GM23248 (cell line): ENCODE measurements at regions not wholly inside any gene's neighbourhood (a gene's known extent, or its start where the extent isn't known, plus 50 kb on each side); places are given as distances from the start of the nearest gene placed in this dataset.
"Not testable (repeated sequence)": the region's sequence is repeated elsewhere in the genome, so short reads cannot be mapped to it uniquely, and the experiment has no call there.

Experiments
- DNase-seq: peaks from one replicate; pipeline ENCODE4 v3.0.0-alpha.2; 2015
- H2AFZ ChIP-seq: fragments of 200-600 bp; sonication (generic); 2 replicates; pipeline ENCODE4 v1.6.1; 2016; ENCODE audit warnings: antibody characterized with exemption
- H3F3A ChIP-seq: fragments of 200-600 bp; sonication (generic); 2 replicates; pipeline ENCODE4 v1.6.1; 2016; ENCODE audit warnings: mild to moderate bottlenecking, antibody characterized with exemption, mixed run types; ENCODE audit not compliant: insufficient read depth
- H3K27ac ChIP-seq: fragments of 200-600 bp; sonication (generic); 2 replicates; pipeline ENCODE4 v1.5.1; 2016; ENCODE audit warnings: mild to moderate bottlenecking
- H3K27me3 ChIP-seq: fragments of 200-600 bp; sonication (generic); replicated peaks from 2 replicates; pipeline ENCODE4 v1.6.1; 2016; ENCODE audit warnings: mild to moderate bottlenecking; ENCODE audit not compliant: insufficient read depth
- H3K36me3 ChIP-seq: fragments of 200-600 bp; sonication (generic); 2 replicates; pipeline ENCODE4 v1.6.1; 2016; ENCODE audit warnings: low read depth, mild to moderate bottlenecking
- H3K4me1 ChIP-seq: fragments of 200-600 bp; sonication (generic); 2 replicates; pipeline ENCODE4 v1.6.1; 2016; ENCODE audit warnings: mild to moderate bottlenecking; ENCODE audit not compliant: insufficient read depth
- H3K4me2 ChIP-seq: fragments of 200-600 bp; sonication (generic); one replicate; pipeline ENCODE4 v1.6.1; 2016; ENCODE audit warnings: mild to moderate bottlenecking; ENCODE audit not compliant: unreplicated experiment
- H3K4me3 ChIP-seq: fragments of 200-600 bp; sonication (generic); 2 replicates; pipeline ENCODE4 v1.5.1; 2016; ENCODE audit warnings: mild to moderate bottlenecking
- H3K79me2 ChIP-seq: fragments of 200-600 bp; sonication (generic); 2 replicates; pipeline ENCODE4 v1.6.1; 2016; ENCODE audit warnings: mild to moderate bottlenecking; ENCODE audit not compliant: insufficient read depth
- H3K9ac ChIP-seq: fragments of 200-600 bp; sonication (generic); 2 replicates; pipeline ENCODE4 v1.6.1; 2016; ENCODE audit warnings: mild to moderate bottlenecking
- H3K9me2 ChIP-seq: fragments of 200-600 bp; sonication (generic); 2 replicates; pipeline ENCODE4 v1.6.1; 2016; ENCODE audit warnings: mixed run types, mild to moderate bottlenecking, moderate library complexity; ENCODE audit not compliant: insufficient read depth
- H3K9me3 ChIP-seq: fragments of 200-600 bp; sonication (generic); one replicate; pipeline ENCODE4 v1.6.1; 2017; ENCODE audit warnings: low read depth
- H4K20me1 ChIP-seq: fragments of 200-600 bp; sonication (generic); 2 replicates; pipeline ENCODE4 v1.6.0; 2016; ENCODE audit not compliant: insufficient read depth
- EZH2 ChIP-seq: fragments of 200-600 bp; sonication (generic); IDR thresholded peaks from 2 replicates; pipeline ENCODE4 v1.6.1; 2018; ENCODE audit warnings: antibody characterized with exemption, mild to moderate bottlenecking; ENCODE audit not compliant: insufficient read depth, poor library complexity, severe bottlenecking
- EZH2phosphoT487 ChIP-seq: fragments of 200-600 bp; sonication (generic); IDR thresholded peaks from 2 replicates; pipeline ENCODE4 v1.6.1; 2018; ENCODE audit warnings: antibody characterized with exemption, moderate library complexity, mild to moderate bottlenecking, low read depth; ENCODE audit not compliant: insufficient read depth
- WGBS, 2 experiments: methylation state at CpG; one replicate each; pipeline ENCODE4 v1.1.6; 2015 to 2017; ENCODE audit warnings: low lambda C conversion rate in 2 of 2, low coverage in 1 of 2; ENCODE audit errors: missing lambda C conversion rate in 2 of 2; 5-methylcytosine and 5-hydroxymethylcytosine counted together
- in situ Hi-C: fragments of 300-500 bp; cut with MboI; formaldehyde crosslinking; loops from 2 replicates; pipeline ENCODE4 v1.15.0; 2020

DNA sequence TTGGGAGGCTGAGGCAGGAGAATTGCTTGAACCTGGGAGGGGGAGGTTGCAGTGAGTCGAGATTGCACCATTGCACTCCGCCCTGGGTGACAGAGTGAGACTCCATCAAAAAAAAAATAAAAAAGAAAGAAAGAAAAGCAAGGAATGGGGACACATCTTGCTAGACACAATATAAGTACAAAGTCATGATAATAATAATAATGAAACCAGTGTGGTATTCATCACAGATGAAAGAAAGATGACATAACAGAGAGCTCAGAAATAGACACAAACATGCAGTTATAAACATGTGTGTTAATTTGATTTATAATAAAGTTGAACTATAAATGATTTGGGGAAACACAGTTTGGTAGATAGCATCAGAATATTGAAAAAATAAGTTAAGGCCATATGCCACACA lies 264.1 kb downstream of the SRGAP2C start:
- Histone ChIP-seq H3K27me3 (peaks cover 4% of the 10 kb centered on the region), H3K36me3 (no peaks in the 10 kb centered on the region), H3K9me3 (no peaks in the 10 kb centered on the region), H3K79me2 (no peaks in the 10 kb centered on the region), H3K9ac (no peak overlapping the region), H3K27ac (no peak overlapping the region), H3K4me3 (no peak overlapping the region), H2AFZ (no peak overlapping the region), H3K9me2 (no peaks in the 10 kb centered on the region), H3K4me2 (no peak overlapping the region), H4K20me1 (no peaks in the 10 kb centered on the region), H3K4me1 (no peaks in the 10 kb centered on the region), H3F3A (no peaks in the 10 kb centered on the region)
- in situ Hi-C loops = no loop called here
- WGBS, 2 experiments = 14 to 44% methylated on average over 2 of the region's 2 CpGs
- DNase-seq = no peak
- TF ChIP-seq EZH2phosphoT487 (no peak), EZH2 (no peak)

- no peaks in the 10 kb centered on the region for H3K9me3 ChIP-seq
- no peaks in the 10 kb centered on the region for H3F3A ChIP-seq
- DNase-seq = no peak
- no peak overlapping the region for H3K9ac ChIP-seq
- no peaks in the 10 kb centered on the region for H3K79me2 ChIP-seq
- H3K27me3 ChIP-seq = peaks cover 4% of the 10 kb centered on the region
- no peaks in the 10 kb centered on the region for H3K9me2 ChIP-seq
- H3K4me2 ChIP-seq = no peak overlapping the region
- H3K36me3 ChIP-seq = no peaks in the 10 kb centered on the region
- H3K4me1 ChIP-seq = no peaks in the 10 kb centered on the region
- H3K27ac ChIP-seq = no peak overlapping the region
- in situ Hi-C loops = no loop called here
- 82 to 86% methylated on average over 1 of the region's 1 CpG for WGBS, 2 experiments
- no peak overlapping the region for H2AFZ ChIP-seq
- H3K4me3 ChIP-seq = no peak overlapping the region
- TF ChIP-seq EZH2phosphoT487 = no peak
- no peak for TF ChIP-seq EZH2
- H4K20me1 ChIP-seq = no peaks in the 10 kb centered on the region
Observed at GRCh38 chr1:121452484-121452883, 267.7 kb downstream of the SRGAP2C start.

- DNase-seq = no peak
- no peak overlapping the region for H2AFZ ChIP-seq
- no peaks in the 10 kb centered on the region for H3K9me2 ChIP-seq
- no peaks in the 10 kb centered on the region for H3K79me2 ChIP-seq
- no peak overlapping the region for H3K9ac ChIP-seq
- WGBS, 2 experiments = 35 to 36% methylated on average over 2 of the region's 2 CpGs
- no peak overlapping the region for H3K4me3 ChIP-seq
- no peaks in the 10 kb centered on the region; the same call in none of the 2 replicates for H3K27me3 ChIP-seq
- no peak for TF ChIP-seq EZH2
- no peak for TF ChIP-seq EZH2phosphoT487
- no peaks in the 10 kb centered on the region for H3F3A ChIP-seq
- no peaks in the 10 kb centered on the region for H3K4me1 ChIP-seq
- H3K4me2 ChIP-seq = no peak overlapping the region
- in situ Hi-C loops = no loop called here
- no peak overlapping the region for H3K27ac ChIP-seq
- H3K36me3 ChIP-seq = no peaks in the 10 kb centered on the region
- no peaks in the 10 kb centered on the region for H3K9me3 ChIP-seq
- no peaks in the 10 kb centered on the region for H4K20me1 ChIP-seq
Observed at GRCh38 chr1:121458291-121459048, 273.7 kb downstream of the SRGAP2C start.

- in situ Hi-C loops = no loop called here
- Histone ChIP-seq H3F3A (no peaks in the 10 kb centered on the region), H3K27me3 (no peaks in the 10 kb centered on the region; the same call in 1 of the 2 replicates)
Observed at GRCh38 chr1:121459235-121459634, 274.5 kb downstream of the SRGAP2C start.

GRCh38 chr1:121469395-121469794 lies 284.6 kb downstream of the SRGAP2C start:
- H3K4me1 ChIP-seq, H3K36me3 ChIP-seq, H3K9ac ChIP-seq, H3K9me2 ChIP-seq, H4K20me1 ChIP-seq, H3K27ac ChIP-seq, H3K4me2 ChIP-seq, H3K9me3 ChIP-seq, DNase-seq, H3K79me2 ChIP-seq, H2AFZ ChIP-seq, H3K4me3 ChIP-seq, in situ Hi-C loops, H3F3A ChIP-seq, H3K27me3 ChIP-seq: not testable (repeated sequence)
- 32 to 50% methylated on average over 1 of the region's 1 CpG for WGBS, 2 experiments

More at GRCh38 chr1:121459235-121459634, 274.5 kb downstream of the SRGAP2C start:
- Histone ChIP-seq H3K4me2 (no peak overlapping the region), H3K27ac (no peak overlapping the region), H3K9ac (no peak overlapping the region), H3K9me3 (no peaks in the 10 kb centered on the region), H4K20me1 (no peaks in the 10 kb centered on the region), H3K9me2 (no peaks in the 10 kb centered on the region), H3K36me3 (no peaks in the 10 kb centered on the region), H3K4me3 (no peak overlapping the region), H3K4me1 (no peaks in the 10 kb centered on the region), H3K79me2 (no peaks in the 10 kb centered on the region), H2AFZ (no peak overlapping the region)
- WGBS, 2 experiments = 82 to 83% methylated on average over 2 of the region's 2 CpGs
- no peak for TF ChIP-seq EZH2phosphoT487
- DNase-seq = no peak

DNA sequence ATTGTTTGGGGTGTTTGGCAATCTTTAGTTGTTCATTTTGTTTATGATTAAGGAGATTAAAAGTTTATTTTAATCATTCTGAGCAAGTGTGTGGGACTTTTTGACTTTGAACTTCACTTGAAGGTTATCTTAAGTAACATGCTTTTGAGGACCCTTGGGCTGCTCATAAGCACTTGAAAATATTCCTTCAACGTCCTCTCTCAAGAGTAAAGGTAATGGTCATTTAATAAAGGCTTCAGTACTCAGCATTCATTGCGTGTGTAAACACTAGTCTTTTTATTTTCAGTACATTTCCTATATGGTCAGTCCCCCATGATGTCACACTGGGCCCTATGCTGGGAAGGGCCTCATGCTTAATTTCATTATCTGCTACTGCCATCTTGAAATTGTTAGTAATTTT lies 285.6 kb downstream of the SRGAP2C start:
- H3K9me2 ChIP-seq, DNase-seq, H4K20me1 ChIP-seq, H3K36me3 ChIP-seq, H3K27ac ChIP-seq, H3K79me2 ChIP-seq, H3F3A ChIP-seq, in situ Hi-C loops, H3K4me1 ChIP-seq, H3K9ac ChIP-seq, H3K4me3 ChIP-seq, H2AFZ ChIP-seq, H3K27me3 ChIP-seq, H3K9me3 ChIP-seq, H3K4me2 ChIP-seq: not testable (repeated sequence)
- 18 to 22% methylated on average over 2 of the region's 2 CpGs for WGBS, 2 experiments
